ENCODE measurements at regions not wholly inside any gene's neighbourhood (a gene's known extent, or its start where the extent isn't known, plus 50 kb on each side); places are given as distances from the start of the nearest gene placed in this dataset.

GRCh38 chr4:42234817-42235216, 82.4 kb upstream of the BEND4 start:
- no peaks in the 10 kb centered on the region for H3K27me3 ChIP-seq (ENCODE audit: insufficient read depth, poor library complexity, severe bottlenecking)

DNA sequence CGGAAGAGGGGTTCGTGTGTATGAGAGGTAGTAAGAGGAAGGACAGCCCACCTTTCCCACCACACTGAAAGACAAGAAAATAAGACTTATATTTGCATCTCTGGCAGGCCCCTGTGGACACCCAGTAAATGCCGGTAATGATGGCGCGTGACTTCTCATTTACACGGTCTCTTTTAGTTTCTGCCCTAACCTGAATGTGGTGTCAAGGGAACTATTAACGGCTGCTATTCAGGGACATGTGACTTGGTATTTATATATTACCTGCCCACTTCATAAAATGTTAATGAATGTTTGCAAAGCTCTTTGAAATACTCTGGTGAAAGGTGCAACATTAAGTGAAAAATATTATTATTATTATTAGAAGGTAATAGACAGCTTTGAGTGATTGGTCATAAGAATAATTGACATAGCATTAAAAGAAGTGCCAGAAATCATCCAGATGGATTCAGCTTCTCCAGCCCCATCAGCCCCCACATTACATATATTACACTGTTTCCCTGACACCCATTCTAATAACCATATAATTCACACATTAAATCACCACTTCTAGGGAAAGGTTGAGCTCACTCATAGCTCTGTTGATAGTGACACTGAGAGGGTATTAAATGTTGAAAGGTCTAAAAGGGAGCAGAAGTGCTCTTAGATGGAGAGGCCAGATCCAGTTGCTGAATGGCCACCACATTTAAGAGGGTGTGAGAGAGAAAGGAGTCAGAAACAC, 83.0 kb upstream of the BEND4 start:
- Histone ChIP-seq H3K4me3 (replicated peaks; ENCODE audit: insufficient read depth, low read length) (no peak overlapping the region), H3K27ac (replicated peaks) (no peak overlapping the region), H3K27me3 (ENCODE audit: insufficient read depth, poor library complexity, severe bottlenecking) (no peaks in the 10 kb centered on the region)
- DNase-seq (ENCODE audit: low read depth in 1 of 2, low spot score in 1 of 2) = no peak
- TF ChIP-seq, protein P1, sequence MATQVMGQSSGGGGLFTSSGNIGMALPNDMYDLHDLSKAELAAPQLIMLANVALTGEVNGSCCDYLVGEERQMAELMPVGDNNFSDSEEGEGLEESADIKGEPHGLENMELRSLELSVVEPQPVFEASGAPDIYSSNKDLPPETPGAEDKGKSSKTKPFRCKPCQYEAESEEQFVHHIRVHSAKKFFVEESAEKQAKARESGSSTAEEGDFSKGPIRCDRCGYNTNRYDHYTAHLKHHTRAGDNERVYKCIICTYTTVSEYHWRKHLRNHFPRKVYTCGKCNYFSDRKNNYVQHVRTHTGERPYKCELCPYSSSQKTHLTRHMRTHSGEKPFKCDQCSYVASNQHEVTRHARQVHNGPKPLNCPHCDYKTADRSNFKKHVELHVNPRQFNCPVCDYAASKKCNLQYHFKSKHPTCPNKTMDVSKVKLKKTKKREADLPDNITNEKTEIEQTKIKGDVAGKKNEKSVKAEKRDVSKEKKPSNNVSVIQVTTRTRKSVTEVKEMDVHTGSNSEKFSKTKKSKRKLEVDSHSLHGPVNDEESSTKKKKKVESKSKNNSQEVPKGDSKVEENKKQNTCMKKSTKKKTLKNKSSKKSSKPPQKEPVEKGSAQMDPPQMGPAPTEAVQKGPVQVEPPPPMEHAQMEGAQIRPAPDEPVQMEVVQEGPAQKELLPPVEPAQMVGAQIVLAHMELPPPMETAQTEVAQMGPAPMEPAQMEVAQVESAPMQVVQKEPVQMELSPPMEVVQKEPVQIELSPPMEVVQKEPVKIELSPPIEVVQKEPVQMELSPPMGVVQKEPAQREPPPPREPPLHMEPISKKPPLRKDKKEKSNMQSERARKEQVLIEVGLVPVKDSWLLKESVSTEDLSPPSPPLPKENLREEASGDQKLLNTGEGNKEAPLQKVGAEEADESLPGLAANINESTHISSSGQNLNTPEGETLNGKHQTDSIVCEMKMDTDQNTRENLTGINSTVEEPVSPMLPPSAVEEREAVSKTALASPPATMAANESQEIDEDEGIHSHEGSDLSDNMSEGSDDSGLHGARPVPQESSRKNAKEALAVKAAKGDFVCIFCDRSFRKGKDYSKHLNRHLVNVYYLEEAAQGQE (IDR thresholded peaks at IDR 0.05; ENCODE audit: insufficient replicate concordance, low read depth) = no peak
- no peak for TF ChIP-seq POLR2AphosphoS5 (IDR thresholded peaks at IDR 0.05; ENCODE audit: low read depth)

More at GRCh38 chr4:42234817-42235216, 82.4 kb upstream of the BEND4 start:
- TF ChIP-seq, protein P1 (IDR thresholded peaks at IDR 0.05; ENCODE audit: insufficient replicate concordance, low read depth) = no peak
- TF ChIP-seq POLR2AphosphoS5 (IDR thresholded peaks at IDR 0.05; ENCODE audit: low read depth) = no peak
- TF ChIP-seq SPI1 (IDR thresholded peaks at IDR 0.05; ENCODE audit: borderline replicate concordance, low read depth) = no peak
- no peak for TF ChIP-seq CTCF (IDR thresholded peaks at IDR 0.05; ENCODE audit: insufficient read depth, low read length)
- no peak for TF ChIP-seq GABPA (IDR thresholded peaks at IDR 0.05; ENCODE audit: low read depth)
- Histone ChIP-seq H3K4me3 (replicated peaks; ENCODE audit: insufficient read depth, low read length) (no peak overlapping the region), H3K27ac (replicated peaks) (no peak overlapping the region)
- DNase-seq (ENCODE audit: low read depth in 1 of 2, low spot score in 1 of 2) = no peak

DNA sequence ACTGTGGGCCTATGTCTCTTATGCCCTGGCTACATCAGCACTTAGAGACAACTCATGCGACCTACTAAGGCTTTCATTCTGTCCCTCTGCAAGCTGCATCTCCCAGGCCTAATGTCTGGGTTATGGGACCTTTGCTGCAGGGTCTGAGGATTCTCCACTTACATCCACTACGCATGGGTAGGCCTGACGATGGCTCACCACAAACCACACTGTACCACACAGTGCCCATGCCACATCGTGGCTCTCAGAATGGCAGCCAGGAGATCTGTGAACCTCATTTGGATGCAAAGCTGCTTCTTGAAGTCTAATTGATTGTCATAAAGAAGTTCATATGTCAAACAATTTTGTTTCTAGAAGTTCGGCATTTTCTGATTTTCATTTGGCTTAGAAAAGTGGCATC, 84.6 kb upstream of the BEND4 start:
- DNase-seq (ENCODE audit: low read depth in 1 of 2, low spot score in 1 of 2) = no peak
- TF ChIP-seq CTCF (IDR thresholded peaks at IDR 0.05; ENCODE audit: insufficient read depth, low read length) = no peak
- Histone ChIP-seq H3K4me3 (replicated peaks; ENCODE audit: insufficient read depth, low read length) (no peak overlapping the region), H3K27ac (replicated peaks) (no peak overlapping the region), H3K27me3 (ENCODE audit: insufficient read depth, poor library complexity, severe bottlenecking) (no peaks in the 10 kb centered on the region)

DNA sequence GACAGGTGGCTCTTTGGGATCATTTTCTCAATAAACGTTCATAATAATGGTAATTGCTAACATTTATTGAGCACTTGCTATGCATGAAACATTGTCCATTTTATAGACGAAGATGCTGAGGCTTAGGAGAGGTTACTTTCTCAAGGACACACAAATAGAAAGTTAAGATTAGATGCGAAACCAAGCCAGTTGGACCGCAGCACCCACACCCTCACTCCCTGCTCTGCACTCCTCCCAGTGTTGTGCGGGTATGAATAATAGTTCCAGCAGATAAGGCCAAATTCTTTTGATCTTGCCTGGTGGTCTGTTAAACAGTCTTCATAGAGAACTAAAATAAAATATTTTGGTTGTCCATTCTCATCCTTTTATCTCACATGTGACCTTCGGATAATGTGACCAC, 85.0 kb upstream of the BEND4 start:
- no peak for TF ChIP-seq SPI1 (IDR thresholded peaks at IDR 0.05; ENCODE audit: borderline replicate concordance, low read depth)
- TF ChIP-seq, protein P1 (IDR thresholded peaks at IDR 0.05; ENCODE audit: insufficient replicate concordance, low read depth) = no peak
- TF ChIP-seq POLR2AphosphoS5 (IDR thresholded peaks at IDR 0.05; ENCODE audit: low read depth) = no peak
- TF ChIP-seq CTCF (IDR thresholded peaks at IDR 0.05; ENCODE audit: insufficient read depth, low read length) = no peak
- TF ChIP-seq GABPA (IDR thresholded peaks at IDR 0.05; ENCODE audit: low read depth) = no peak
- Histone ChIP-seq H3K27me3 (ENCODE audit: insufficient read depth, poor library complexity, severe bottlenecking) (no peaks in the 10 kb centered on the region), H3K27ac (replicated peaks) (no peak overlapping the region), H3K4me3 (replicated peaks; ENCODE audit: insufficient read depth, low read length) (no peak overlapping the region)
- DNase-seq (ENCODE audit: low read depth in 1 of 2, low spot score in 1 of 2) = no peak
